ENCODE measurements at regions not wholly inside any gene's neighbourhood (a gene's known extent, or its start where the extent isn't known, plus 50 kb on each side); places are given as distances from the start of the nearest gene placed in this dataset.
"Not testable (repeated sequence)": the region's sequence is repeated elsewhere in the genome, so short reads cannot be mapped to it uniquely, and the experiment has no call there.

DNA sequence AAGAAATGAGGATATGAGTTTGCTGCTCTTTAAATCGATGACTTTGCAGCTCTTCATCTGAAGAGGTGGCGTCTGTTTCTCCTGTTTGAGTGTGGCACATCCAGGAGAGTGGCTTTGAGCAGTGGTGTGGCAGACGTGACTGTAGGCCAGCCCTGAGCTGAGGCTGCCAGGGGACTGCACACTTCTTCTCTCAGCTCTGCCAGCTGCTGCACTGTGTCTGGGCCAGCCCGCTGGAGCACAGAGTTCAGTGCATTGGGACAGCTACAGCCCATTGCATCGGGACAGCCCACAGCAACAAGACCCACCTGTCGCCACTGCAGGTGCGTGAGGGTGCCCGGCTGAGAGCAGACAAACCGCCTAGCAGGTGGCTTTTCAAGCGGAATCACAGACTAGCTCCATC is 3995.2 kb upstream of the TPTE start:
- H2AFZ ChIP-seq (ENCODE audit: low read depth, low read length); H3K27me3 ChIP-seq (ENCODE audit: control insufficient read depth in 1 of 2, insufficient read depth in 1 of 2, low read length in 2 of 2); H3K9ac ChIP-seq (ENCODE audit: low read length); H2BK5ac ChIP-seq (ENCODE audit: low read depth, low read length, poor library complexity, severe bottlenecking); H3K4ac ChIP-seq (ENCODE audit: low read depth in 1 of 2, low read length in 2 of 2); H4K8ac ChIP-seq (ENCODE audit: low read length); H2BK12ac ChIP-seq (ENCODE audit: low read length in 2 of 2); H3K23ac ChIP-seq (ENCODE audit: low read length in 2 of 2); H3K9me3 ChIP-seq (ENCODE audit: control insufficient read depth, low read length); H2BK15ac ChIP-seq (ENCODE audit: low read depth, poor library complexity, severe bottlenecking); H3K4me2 ChIP-seq (ENCODE audit: low read length, poor library complexity, severe bottlenecking); H2BK120ac ChIP-seq (ENCODE audit: low read depth, low read length); H4K91ac ChIP-seq (ENCODE audit: low read length); H3K18ac ChIP-seq (ENCODE audit: low read depth in 1 of 2, low read length in 2 of 2); H3K14ac ChIP-seq (ENCODE audit: low read length in 2 of 2); H3K27ac ChIP-seq (ENCODE audit: low read length, poor library complexity, severe bottlenecking); H2AK5ac ChIP-seq (ENCODE audit: low read length, severe bottlenecking); H3K79me1 ChIP-seq (replicated peaks; ENCODE audit: low read length, poor library complexity, severe bottlenecking); H3K4me3 ChIP-seq (ENCODE audit: insufficient read depth in 1 of 2, low read depth in 1 of 2, low read length in 2 of 2); H3K36me3 ChIP-seq (ENCODE audit: control insufficient read depth in 1 of 2, insufficient read depth in 2 of 2, low read depth in 1 of 2, low read length in 2 of 2); H3K4me1 ChIP-seq (ENCODE audit: control insufficient read depth, insufficient read depth, low read depth, low read length); DNase-seq: not testable (repeated sequence)
- WGBS, result no CpG with 5 or more reads among the region's 10 CpGs

DNA sequence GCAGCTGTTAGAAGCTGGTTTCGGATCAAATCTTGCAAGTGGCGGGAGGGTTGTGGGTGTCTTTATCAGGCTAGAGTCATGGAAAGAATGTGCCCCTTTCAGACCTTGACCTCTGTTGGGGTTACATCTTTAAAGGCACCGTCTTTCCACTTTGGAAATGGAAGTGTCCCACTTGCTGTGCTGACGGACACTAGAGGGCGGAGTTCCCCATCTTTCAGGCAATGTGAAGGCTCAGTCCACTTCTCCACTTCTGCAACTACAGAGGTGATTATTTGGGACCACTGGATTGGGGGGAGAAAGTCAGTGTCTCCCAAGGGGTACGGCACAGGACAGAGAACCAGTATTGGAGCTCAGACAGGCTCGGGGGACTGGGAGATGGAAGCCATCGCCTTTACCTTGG is 3990.7 kb upstream of the TPTE start:
- H3K79me1 ChIP-seq (replicated peaks; ENCODE audit: low read length, poor library complexity, severe bottlenecking); H3K9me3 ChIP-seq (ENCODE audit: control insufficient read depth, low read length); H2BK12ac ChIP-seq (ENCODE audit: low read length in 2 of 2); H3K4me1 ChIP-seq (ENCODE audit: control insufficient read depth, insufficient read depth, low read depth, low read length); DNase-seq; H3K4me3 ChIP-seq (ENCODE audit: insufficient read depth in 1 of 2, low read depth in 1 of 2, low read length in 2 of 2); H3K18ac ChIP-seq (ENCODE audit: low read depth in 1 of 2, low read length in 2 of 2); H3K4ac ChIP-seq (ENCODE audit: low read depth in 1 of 2, low read length in 2 of 2); H3K9ac ChIP-seq (ENCODE audit: low read length); H2BK120ac ChIP-seq (ENCODE audit: low read depth, low read length); H3K14ac ChIP-seq (ENCODE audit: low read length in 2 of 2); H3K23ac ChIP-seq (ENCODE audit: low read length in 2 of 2); H4K91ac ChIP-seq (ENCODE audit: low read length); H4K8ac ChIP-seq (ENCODE audit: low read length); H3K36me3 ChIP-seq (ENCODE audit: control insufficient read depth in 1 of 2, insufficient read depth in 2 of 2, low read depth in 1 of 2, low read length in 2 of 2); H2AK5ac ChIP-seq (ENCODE audit: low read length, severe bottlenecking); H3K27me3 ChIP-seq (ENCODE audit: control insufficient read depth in 1 of 2, insufficient read depth in 1 of 2, low read length in 2 of 2); H2BK5ac ChIP-seq (ENCODE audit: low read depth, low read length, poor library complexity, severe bottlenecking); H2BK15ac ChIP-seq (ENCODE audit: low read depth, poor library complexity, severe bottlenecking); H3K4me2 ChIP-seq (ENCODE audit: low read length, poor library complexity, severe bottlenecking); H2AFZ ChIP-seq (ENCODE audit: low read depth, low read length); H3K27ac ChIP-seq (ENCODE audit: low read length, poor library complexity, severe bottlenecking): not testable (repeated sequence)
- no CpG with 5 or more reads among the region's 8 CpGs for WGBS

DNA sequence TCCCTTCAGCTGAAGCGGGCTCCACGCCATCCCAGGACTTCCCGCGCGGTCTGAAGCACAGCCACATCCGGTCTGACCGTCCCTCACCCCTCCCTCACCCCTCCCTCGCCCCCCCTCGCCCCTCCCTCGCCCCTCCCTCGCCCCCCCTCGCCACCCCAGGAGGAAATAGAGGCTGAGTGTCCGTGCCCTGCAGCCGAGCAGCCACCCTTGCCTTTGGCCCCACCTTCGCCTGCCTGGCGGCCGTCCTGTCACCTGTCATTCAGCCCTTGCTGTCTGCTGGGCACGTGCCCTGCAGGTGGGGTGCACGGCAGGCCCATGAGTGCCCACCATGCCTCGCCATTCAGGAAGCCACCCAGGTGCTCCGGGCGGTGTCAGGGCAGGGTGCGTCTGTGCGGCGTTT is 3988.1 kb upstream of the TPTE start:
- H4K91ac ChIP-seq (ENCODE audit: low read length); H3K4ac ChIP-seq (ENCODE audit: low read depth in 1 of 2, low read length in 2 of 2); H3K4me2 ChIP-seq (ENCODE audit: low read length, poor library complexity, severe bottlenecking); H3K9me3 ChIP-seq (ENCODE audit: control insufficient read depth, low read length); H3K36me3 ChIP-seq (ENCODE audit: control insufficient read depth in 1 of 2, insufficient read depth in 2 of 2, low read depth in 1 of 2, low read length in 2 of 2); H2BK12ac ChIP-seq (ENCODE audit: low read length in 2 of 2); H3K79me1 ChIP-seq (replicated peaks; ENCODE audit: low read length, poor library complexity, severe bottlenecking); DNase-seq; H3K14ac ChIP-seq (ENCODE audit: low read length in 2 of 2); H3K4me3 ChIP-seq (ENCODE audit: insufficient read depth in 1 of 2, low read depth in 1 of 2, low read length in 2 of 2); H2BK5ac ChIP-seq (ENCODE audit: low read depth, low read length, poor library complexity, severe bottlenecking); H2AK5ac ChIP-seq (ENCODE audit: low read length, severe bottlenecking); H3K27ac ChIP-seq (ENCODE audit: low read length, poor library complexity, severe bottlenecking); H2AFZ ChIP-seq (ENCODE audit: low read depth, low read length); H3K9ac ChIP-seq (ENCODE audit: low read length); H3K23ac ChIP-seq (ENCODE audit: low read length in 2 of 2); H2BK15ac ChIP-seq (ENCODE audit: low read depth, poor library complexity, severe bottlenecking); H4K8ac ChIP-seq (ENCODE audit: low read length); H3K4me1 ChIP-seq (ENCODE audit: control insufficient read depth, insufficient read depth, low read depth, low read length); H2BK120ac ChIP-seq (ENCODE audit: low read depth, low read length); H3K18ac ChIP-seq (ENCODE audit: low read depth in 1 of 2, low read length in 2 of 2); H3K27me3 ChIP-seq (ENCODE audit: control insufficient read depth in 1 of 2, insufficient read depth in 1 of 2, low read length in 2 of 2): not testable (repeated sequence)
- WGBS, result no CpG with 5 or more reads among the region's 25 CpGs

DNA sequence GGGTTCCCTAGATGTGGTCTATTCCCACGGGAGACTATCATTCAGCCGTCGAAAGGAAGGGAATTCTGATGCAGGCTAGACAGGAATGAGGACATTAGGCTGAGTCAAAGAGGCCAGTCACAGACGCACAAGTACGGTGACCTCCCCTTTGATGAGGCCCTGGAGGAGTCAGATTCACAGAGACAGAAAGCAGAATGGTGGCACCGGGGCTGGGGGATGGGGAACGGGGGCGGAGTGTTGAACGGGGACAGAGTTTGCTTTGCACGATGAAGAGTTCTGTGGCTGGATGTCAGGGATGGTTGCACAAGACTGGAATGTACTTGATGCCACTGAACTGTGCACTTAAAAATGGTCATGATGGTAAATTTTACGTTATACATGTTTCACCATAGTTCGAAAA is 3983.1 kb upstream of the TPTE start:
- not testable (repeated sequence) for H3K9ac ChIP-seq (ENCODE audit: low read length); H4K8ac ChIP-seq (ENCODE audit: low read length); H2BK120ac ChIP-seq (ENCODE audit: low read depth, low read length); H3K27ac ChIP-seq (ENCODE audit: low read length, poor library complexity, severe bottlenecking); H3K14ac ChIP-seq (ENCODE audit: low read length in 2 of 2); H3K79me1 ChIP-seq (replicated peaks; ENCODE audit: low read length, poor library complexity, severe bottlenecking); H3K4ac ChIP-seq (ENCODE audit: low read depth in 1 of 2, low read length in 2 of 2); H3K18ac ChIP-seq (ENCODE audit: low read depth in 1 of 2, low read length in 2 of 2); H3K9me3 ChIP-seq (ENCODE audit: control insufficient read depth, low read length); H3K4me1 ChIP-seq (ENCODE audit: control insufficient read depth, insufficient read depth, low read depth, low read length); H3K23ac ChIP-seq (ENCODE audit: low read length in 2 of 2); H3K27me3 ChIP-seq (ENCODE audit: control insufficient read depth in 1 of 2, insufficient read depth in 1 of 2, low read length in 2 of 2); H3K36me3 ChIP-seq (ENCODE audit: control insufficient read depth in 1 of 2, insufficient read depth in 2 of 2, low read depth in 1 of 2, low read length in 2 of 2); H2AK5ac ChIP-seq (ENCODE audit: low read length, severe bottlenecking); H2AFZ ChIP-seq (ENCODE audit: low read depth, low read length); H3K4me3 ChIP-seq (ENCODE audit: insufficient read depth in 1 of 2, low read depth in 1 of 2, low read length in 2 of 2); H4K91ac ChIP-seq (ENCODE audit: low read length); DNase-seq; H2BK12ac ChIP-seq (ENCODE audit: low read length in 2 of 2); H2BK15ac ChIP-seq (ENCODE audit: low read depth, poor library complexity, severe bottlenecking); H2BK5ac ChIP-seq (ENCODE audit: low read depth, low read length, poor library complexity, severe bottlenecking); H3K4me2 ChIP-seq (ENCODE audit: low read length, poor library complexity, severe bottlenecking)
- no CpG with 5 or more reads among the region's 12 CpGs for WGBS

Data from mesenchymal stem cell (in vitro differentiated cells and primary cell).